Progenitor cell of endocrine pancreas (in vitro differentiated cells): ENCODE measurements at regions not wholly inside any gene's neighbourhood (a gene's known extent, or its start where the extent isn't known, plus 50 kb on each side); places are given as distances from the start of the nearest gene placed in this dataset.

ENCODE experiments used
- DNase-seq: peaks from one replicate; pipeline ENCODE4 v3.0.0; 2021; ENCODE audit warnings: low spot score; ENCODE audit not compliant: unreplicated experiment
- H3K27ac Mint-ChIP-seq: 2 replicates; pipeline ENCODE4 v1.8.0; 2021; ENCODE audit warnings: mild to moderate bottlenecking, moderate library complexity, mixed read lengths
- H3K27me3 Mint-ChIP-seq: 2 replicates; pipeline ENCODE4 v1.8.0; 2021; ENCODE audit warnings: mixed read lengths
- H3K36me3 Mint-ChIP-seq: 2 replicates; pipeline ENCODE4 v1.8.0; 2022; ENCODE audit warnings: mixed read lengths; ENCODE audit not compliant: insufficient read depth
- H3K4me1 Mint-ChIP-seq: 2 replicates; pipeline ENCODE4 v1.8.0; 2021; ENCODE audit warnings: low read depth, mixed read lengths
- H3K4me3 Mint-ChIP-seq: 2 replicates; pipeline ENCODE4 v1.8.0; 2021; ENCODE audit warnings: low read depth, mild to moderate bottlenecking, moderate library complexity, mixed read lengths
- H3K9me3 Mint-ChIP-seq: 2 replicates; pipeline ENCODE4 v1.8.0; 2021; ENCODE audit warnings: low read depth, mixed read lengths
- CTCF ChIP-seq: fragments of 200-600 bp; sonication (generic); IDR thresholded peaks from one replicate; pipeline ENCODE4 v1.5.0; 2021; ENCODE audit warnings: antibody characterized with exemption, mild to moderate bottlenecking; ENCODE audit not compliant: unreplicated experiment

DNA sequence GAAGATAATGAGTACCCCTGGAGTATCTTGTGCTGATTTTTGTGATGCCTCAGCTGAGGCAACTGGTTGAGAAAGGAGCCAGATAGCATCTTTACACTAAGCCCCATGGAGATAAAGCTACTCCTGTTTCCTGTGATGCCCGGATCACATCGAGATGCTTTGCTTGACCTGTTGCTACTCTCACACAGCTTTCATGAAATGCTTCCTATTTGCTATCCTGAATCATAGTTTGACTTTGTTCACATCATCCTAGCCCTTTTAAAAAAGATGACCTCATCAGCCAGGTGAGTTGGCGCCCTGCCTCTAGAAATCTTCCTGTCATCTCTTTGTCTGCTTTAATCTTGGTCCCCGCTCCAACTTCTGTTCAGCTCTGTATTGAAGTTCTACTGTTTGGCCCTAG is 409.6 kb upstream of the TBL1XR1 start:
- H3K27ac Mint-ChIP-seq: peak overlapping the region; percentile 71
- H3K27me3 Mint-ChIP-seq: no peaks in the 10 kb centered on the region
- peaks cover 64% of the 10 kb centered on the region for H3K4me1 Mint-ChIP-seq
- no peak overlapping the region for H3K4me3 Mint-ChIP-seq
- H3K9me3 Mint-ChIP-seq: peaks cover 3% of the 10 kb centered on the region
- no peak for TF ChIP-seq CTCF
- DNase-seq: no peak
- H3K36me3 Mint-ChIP-seq: no peaks in the 10 kb centered on the region

DNA sequence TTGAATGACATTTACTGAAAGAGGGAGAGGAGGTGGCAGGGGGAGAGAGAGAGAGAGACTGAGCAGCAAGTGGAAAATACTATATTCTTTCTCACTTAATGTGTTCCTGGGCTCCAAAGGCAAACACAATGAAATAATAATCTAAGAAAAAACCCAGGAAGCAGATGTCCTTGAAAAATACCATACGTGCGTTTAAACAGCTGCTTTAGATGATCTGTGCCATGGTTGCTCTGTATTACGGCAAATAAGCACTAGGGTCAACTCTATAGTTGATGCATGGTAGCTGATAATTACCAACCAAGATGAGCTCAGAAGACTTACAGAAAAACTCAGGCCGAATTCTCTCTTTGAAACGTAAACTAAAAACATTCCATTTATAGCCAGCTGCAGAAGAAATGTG is 410.3 kb upstream of the TBL1XR1 start:
- H3K27ac Mint-ChIP-seq: peak overlapping the region; percentile 71
- H3K4me1 Mint-ChIP-seq: peaks cover 59% of the 10 kb centered on the region
- no peak for TF ChIP-seq CTCF
- DNase-seq: no peak
- peaks cover 3% of the 10 kb centered on the region for H3K9me3 Mint-ChIP-seq
- H3K27me3 Mint-ChIP-seq: no peaks in the 10 kb centered on the region
- H3K36me3 Mint-ChIP-seq: no peaks in the 10 kb centered on the region
- H3K4me3 Mint-ChIP-seq: no peak overlapping the region

GRCh38 chr3:177608443-177608842 is 411.2 kb upstream of the TBL1XR1 start:
- Mint-ChIP-seq H3K4me1 (peaks cover 52% of the 10 kb centered on the region), H3K27me3 (no peaks in the 10 kb centered on the region), H3K36me3 (no peaks in the 10 kb centered on the region), H3K27ac (no peak overlapping the region), H3K9me3 (peaks cover 3% of the 10 kb centered on the region), H3K4me3 (no peak overlapping the region)
- TF ChIP-seq CTCF: no peak
- DNase-seq: no peak

- H3K4me1 Mint-ChIP-seq: peaks cover 49% of the 10 kb centered on the region
- H3K27ac Mint-ChIP-seq: peak overlapping the region; percentile 42
- TF ChIP-seq CTCF: no peak
- H3K9me3 Mint-ChIP-seq: peaks cover 3% of the 10 kb centered on the region
- H3K36me3 Mint-ChIP-seq: no peaks in the 10 kb centered on the region
- no peak overlapping the region for H3K4me3 Mint-ChIP-seq
- no peaks in the 10 kb centered on the region for H3K27me3 Mint-ChIP-seq
- no peak for DNase-seq
Observed at GRCh38 chr3:177609613-177610012, 412.3 kb upstream of the TBL1XR1 start.

DNA sequence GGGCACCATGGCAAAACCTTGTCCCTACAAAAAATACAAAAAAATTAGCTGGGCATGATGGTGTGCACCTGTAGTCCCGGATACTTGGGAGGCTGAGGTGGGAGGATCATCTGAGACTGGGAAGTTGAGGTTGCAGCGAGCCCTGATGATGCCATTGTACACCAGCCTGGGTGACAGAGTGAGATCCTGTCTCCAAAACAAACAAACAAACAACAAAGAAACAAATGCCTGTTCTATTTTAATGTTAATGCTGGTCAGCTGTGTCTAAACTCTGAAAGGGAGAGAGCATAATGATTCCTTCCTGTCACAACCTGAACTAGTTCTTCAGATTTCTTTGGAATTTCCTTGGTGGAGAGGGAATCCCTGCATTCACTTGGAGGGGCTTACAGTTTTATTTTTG is 413.0 kb upstream of the TBL1XR1 start:
- Mint-ChIP-seq H3K4me1 (peaks cover 54% of the 10 kb centered on the region), H3K9me3 (no peaks in the 10 kb centered on the region), H3K27ac (peak overlapping the region; percentile 9), H3K27me3 (no peaks in the 10 kb centered on the region), H3K36me3 (no peaks in the 10 kb centered on the region), H3K4me3 (peak overlapping the region; percentile 16)
- TF ChIP-seq CTCF: no peak
- no peak for DNase-seq
